Gastrocnemius medialis (tissue), 4 donors: ENCODE measurements at regions not wholly inside any gene's neighbourhood (a gene's known extent, or its start where the extent isn't known, plus 50 kb on each side); places are given as distances from the start of the nearest gene placed in this dataset.

ENCODE experiments used
- ATAC-seq, 2 donors: fragments of 150-250 bp; one replicate each; pipeline ENCODE4 v1.9.1; 2016
- DNase-seq, 2 donors: peaks; one replicate each; pipeline ENCODE4 v3.0.0-alpha.2; 2019
- H3K27ac ChIP-seq, 4 donors: fragments of 200-600 bp; sonication (generic); 1 replicate in 1 of 4; 2 replicates in 3 of 4; pipeline ENCODE4 v1.5.1; 2016 to 2018; ENCODE audit warnings: mild to moderate bottlenecking in 2 of 4, moderate library complexity in 1 of 4
- H3K27me3 ChIP-seq, 3 donors: fragments of 200-600 bp; sonication (generic) in 2 of 3; 1 replicate in 1 of 3; 2 replicates in 2 of 3; pipeline versions ENCODE4 v1.5.1 to v1.6.0; 2016 to 2019; ENCODE audit warnings: mild to moderate bottlenecking in 1 of 3, moderate library complexity in 1 of 3
- H3K36me3 ChIP-seq, 2 donors: fragments of 200-600 bp; sonication (generic) in 1 of 2; one replicate each; pipeline ENCODE4 v1.5.1; 2017 to 2018
- H3K4me1 ChIP-seq, 2 donors: fragments of 200-600 bp; sonication (generic) in 1 of 2; one replicate each; pipeline ENCODE4 v1.5.1; 2016 to 2017; ENCODE audit warnings: mild to moderate bottlenecking in 2 of 2
- H3K4me3 ChIP-seq, 4 donors: fragments of 200-600 bp; sonication (generic) in 3 of 4; 1 replicate in 1 of 4; 2 replicates in 3 of 4; pipeline ENCODE4 v1.5.1; 2016 to 2019; ENCODE audit warnings: mild to moderate bottlenecking in 2 of 4
- H3K9me3 ChIP-seq, 3 donors: fragments of 200-600 bp; sonication (generic) in 2 of 3; 1 replicate in 1 of 3; 2 replicates in 2 of 3; pipeline ENCODE4 v1.5.1; 2016 to 2019
- CTCF ChIP-seq, 5 experiments: fragments of 450-650 bp in 3 of 5; fragments of 200-600 bp in 2 of 5; sonication (generic) in 2 of 5; IDR thresholded peaks in 4 of 5; conservative IDR thresholded peaks in 1 of 5; 1 replicate in 4 of 5; 2 replicates in 1 of 5; pipeline ENCODE4 v1.5.1; 2016 to 2019; ENCODE audit warnings: antibody characterized with exemption in 5 of 5, mild to moderate bottlenecking in 3 of 5, moderate library complexity in 3 of 5
- POLR2A ChIP-seq, 2 donors: fragments of 450-650 bp; IDR thresholded peaks; one replicate each; pipeline ENCODE4 v1.6.1; 2017; ENCODE audit warnings: antibody characterized with exemption in 2 of 2, mild to moderate bottlenecking in 2 of 2, moderate library complexity in 2 of 2
- in situ Hi-C, 4 donors: fragments of 200-750 bp; cut with MboI; loops; one replicate each; pipeline versions ENCODE4 v1.15.0 to v1.8.0; 2017; ENCODE audit warnings: low sequenced_read_pairs in 4 of 4
- intact Hi-C: fragments of 100-400 bp; cut with DNase I; formaldehyde crosslinking; loops from one replicate; pipeline ENCODE4 v1.15.1; 2023; ENCODE audit warnings: low total_unique reads

- DNase-seq = no peak
- no peaks in the 10 kb centered on the region for H3K36me3 ChIP-seq
- intact Hi-C loops = no loop called here
- H3K9me3 ChIP-seq = no peaks in the 10 kb centered on the region
- no peak for TF ChIP-seq CTCF (IDR thresholded peaks at IDR 0.05 in 4 of 5, conservative IDR thresholded peaks at IDR 0.05 in 1 of 5)
- no peak for TF ChIP-seq POLR2A (IDR thresholded peaks at IDR 0.05)
- in situ Hi-C loops = no loop called here
- no peak overlapping the region for H3K4me3 ChIP-seq
- ATAC-seq = no peak
- H3K4me1 ChIP-seq = no peaks in the 10 kb centered on the region
- no peak overlapping the region for H3K27ac ChIP-seq
- no peaks in the 10 kb centered on the region for H3K27me3 ChIP-seq
Measured at GRCh38 chr4:187103351-187103750, 379.7 kb upstream of the FAT1 start.

- Histone ChIP-seq H3K9me3 (no peaks in the 10 kb centered on the region), H3K4me1 (no peaks in the 10 kb centered on the region), H3K27me3 (no peaks in the 10 kb centered on the region), H3K4me3 (no peak overlapping the region), H3K27ac (no peak overlapping the region), H3K36me3 (no peaks in the 10 kb centered on the region)
- in situ Hi-C loops (no loop called here), intact Hi-C loops (no loop called here)
- TF ChIP-seq CTCF (IDR thresholded peaks at IDR 0.05 in 4 of 5, conservative IDR thresholded peaks at IDR 0.05 in 1 of 5) = no peak
- no peak for TF ChIP-seq POLR2A (IDR thresholded peaks at IDR 0.05)
- ATAC-seq = no peak
- DNase-seq = no peak
Measured at GRCh38 chr4:187108845-187109244, 385.2 kb upstream of the FAT1 start.

GRCh38 chr4:187109636-187110035 is 386.0 kb upstream of the FAT1 start:
- in situ Hi-C loops = no loop called here
- ATAC-seq = no peak
- no peaks in the 10 kb centered on the region for H3K9me3 ChIP-seq
- H3K27ac ChIP-seq = no peak overlapping the region
- no peak for TF ChIP-seq POLR2A (IDR thresholded peaks at IDR 0.05)
- TF ChIP-seq CTCF (IDR thresholded peaks at IDR 0.05 in 4 of 5, conservative IDR thresholded peaks at IDR 0.05 in 1 of 5) = no peak
- H3K27me3 ChIP-seq = no peaks in the 10 kb centered on the region
- intact Hi-C loops = no loop called here
- no peaks in the 10 kb centered on the region for H3K36me3 ChIP-seq
- DNase-seq = no peak
- H3K4me3 ChIP-seq = no peak overlapping the region
- H3K4me1 ChIP-seq = no peaks in the 10 kb centered on the region

GRCh38 chr4:187118166-187118565 is 394.5 kb upstream of the FAT1 start:
- no peaks in the 10 kb centered on the region for H3K4me1 ChIP-seq
- H3K27ac ChIP-seq = no peak overlapping the region
- TF ChIP-seq POLR2A (IDR thresholded peaks at IDR 0.05) (no peak), CTCF (IDR thresholded peaks at IDR 0.05 in 4 of 5, conservative IDR thresholded peaks at IDR 0.05 in 1 of 5) (no peak)
- H3K36me3 ChIP-seq = no peaks in the 10 kb centered on the region
- H3K27me3 ChIP-seq = no peaks in the 10 kb centered on the region
- in situ Hi-C loops = no loop called here
- no peak overlapping the region for H3K4me3 ChIP-seq
- DNase-seq = no peak
- no peaks in the 10 kb centered on the region for H3K9me3 ChIP-seq
- intact Hi-C loops = no loop called here
- no peak for ATAC-seq

- Histone ChIP-seq H3K9me3 (no peaks in the 10 kb centered on the region), H3K4me1 (no peaks in the 10 kb centered on the region), H3K4me3 (no peak overlapping the region), H3K27ac (no peak overlapping the region), H3K27me3 (no peaks in the 10 kb centered on the region), H3K36me3 (no peaks in the 10 kb centered on the region)
- TF ChIP-seq CTCF (IDR thresholded peaks at IDR 0.05 in 4 of 5, conservative IDR thresholded peaks at IDR 0.05 in 1 of 5) (no peak), POLR2A (IDR thresholded peaks at IDR 0.05) (no peak)
- intact Hi-C loops (no loop called here), in situ Hi-C loops (no loop called here)
- DNase-seq = no peak
- ATAC-seq = no peak
Measured at GRCh38 chr4:187118602-187119120, 395.0 kb upstream of the FAT1 start.
